Fibroblast of the conjunctiva (primary cell): ENCODE measurements at regions not wholly inside any gene's neighbourhood (a gene's known extent, or its start where the extent isn't known, plus 50 kb on each side); places are given as distances from the start of the nearest gene placed in this dataset.

ENCODE experiments used
- DNase-seq: peaks from one replicate; pipeline ENCODE4 v3.0.0-alpha.2; 2010; ENCODE audit warnings: low read depth

DNA sequence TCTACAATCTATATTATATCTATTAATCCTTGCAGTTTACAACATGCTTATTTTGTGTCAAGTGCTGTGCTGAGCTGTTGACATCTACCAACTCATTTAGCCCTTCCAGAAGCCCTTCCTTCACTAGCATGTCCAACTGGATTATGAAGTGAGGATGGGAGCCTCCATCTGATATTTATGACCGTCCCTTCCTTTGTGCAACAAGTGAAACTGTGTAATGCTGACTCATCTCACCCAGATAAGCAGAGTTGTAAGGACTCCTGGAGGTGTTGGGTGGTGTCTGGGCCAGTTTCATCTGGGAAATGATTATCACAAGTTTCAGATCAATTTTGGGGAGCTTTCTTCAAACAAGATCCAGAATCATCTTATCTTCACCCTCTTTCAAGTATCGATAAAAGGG, 156.6 kb upstream of the ETAA1 start:
- no peak for DNase-seq

DNA sequence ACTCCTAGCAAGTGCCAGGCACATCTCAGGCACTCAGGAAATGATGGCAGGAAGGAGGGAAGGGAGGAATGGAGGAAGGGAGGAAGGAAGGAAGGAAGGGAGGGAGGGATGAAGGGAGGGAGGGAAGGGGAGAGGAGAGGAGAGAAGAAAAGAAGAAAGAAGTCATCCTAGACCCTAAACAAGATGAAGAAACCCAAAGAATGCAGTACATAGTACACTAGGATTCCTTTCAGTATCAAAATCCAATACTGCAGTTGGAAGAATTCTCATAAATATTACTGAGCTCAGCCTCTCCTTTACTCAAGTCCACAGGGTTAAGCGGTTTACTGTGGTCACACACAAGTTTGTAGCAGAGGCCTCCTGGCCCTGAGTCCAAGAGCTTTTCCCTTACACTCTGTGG, 155.7 kb upstream of the ETAA1 start:
- no peak for DNase-seq

DNA sequence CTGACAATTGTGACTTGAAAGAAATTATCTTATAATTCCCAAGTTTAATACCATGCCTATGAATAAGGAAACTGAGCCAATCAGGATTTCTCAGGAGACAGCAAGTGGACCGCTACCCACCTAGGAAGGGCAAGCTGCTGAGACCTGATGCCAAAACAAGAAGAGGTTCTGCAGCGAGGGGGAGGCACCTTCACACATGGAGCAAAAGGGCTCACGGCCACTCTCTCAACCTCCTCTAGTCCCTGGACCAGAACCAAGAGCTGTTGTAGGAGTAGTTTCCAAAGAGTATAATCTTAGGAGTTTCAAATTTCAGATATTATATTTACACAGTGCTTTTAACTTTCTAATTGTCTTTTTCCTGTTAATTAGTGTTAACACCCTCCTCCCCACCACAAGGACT, 154.7 kb upstream of the ETAA1 start:
- no peak for DNase-seq

DNA sequence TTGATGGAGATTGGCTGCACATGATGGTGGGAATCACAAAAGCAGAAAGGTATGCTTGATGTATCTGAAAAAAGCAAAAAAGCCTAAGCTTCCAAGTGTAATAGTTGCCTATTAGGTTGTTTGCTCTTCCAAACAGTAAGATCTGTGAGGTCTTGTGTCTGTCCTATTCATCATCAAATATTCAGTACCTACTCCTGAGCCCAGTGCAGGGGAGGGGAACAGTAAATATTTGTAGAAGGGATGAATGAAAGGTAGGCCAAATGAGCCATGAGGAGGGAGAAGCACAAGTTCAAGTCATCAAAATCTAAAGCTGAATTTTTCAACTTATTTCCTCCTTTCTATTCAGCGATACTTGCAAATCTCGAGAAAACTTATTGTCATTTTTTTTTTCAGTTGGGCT, 153.2 kb upstream of the ETAA1 start:
- no peak for DNase-seq

DNA sequence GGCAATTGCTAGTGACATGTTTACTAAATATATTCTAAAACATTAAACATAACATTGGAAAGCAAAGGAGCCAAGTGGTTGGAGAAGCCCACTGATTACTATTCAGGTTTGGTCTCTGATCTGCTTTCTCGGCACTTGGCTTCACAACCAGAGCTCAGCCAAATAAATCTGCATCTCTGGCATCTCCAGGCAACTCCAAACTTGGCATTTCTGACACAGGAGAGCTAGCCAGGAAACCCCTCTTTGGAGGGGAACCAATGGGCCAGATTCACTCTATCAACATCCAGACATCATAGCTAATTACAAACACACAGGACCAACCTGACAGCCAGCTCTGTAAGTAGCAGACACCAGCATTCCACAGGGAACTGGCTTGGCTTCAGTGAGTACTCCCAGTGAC, 150.3 kb upstream of the ETAA1 start:
- DNase-seq: no peak

DNA sequence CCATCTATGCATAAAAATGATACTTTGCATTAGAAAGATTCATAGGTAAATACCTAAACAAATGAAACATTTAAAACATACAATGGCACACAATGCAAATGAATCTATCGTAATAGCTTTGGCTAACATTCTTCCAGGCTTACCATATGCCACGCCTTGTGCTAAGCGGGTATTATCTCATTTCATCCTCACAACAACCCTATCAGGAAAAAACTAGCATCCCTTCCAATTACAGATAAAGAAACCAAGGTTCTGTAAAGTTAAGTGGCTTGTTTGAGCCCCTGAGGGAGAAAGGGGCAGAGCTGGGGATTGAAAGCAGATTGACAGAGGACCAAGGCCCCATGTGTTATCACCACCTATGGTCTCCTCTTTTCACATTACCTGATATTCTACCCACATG, 145.4 kb upstream of the ETAA1 start:
- DNase-seq: no peak

DNA sequence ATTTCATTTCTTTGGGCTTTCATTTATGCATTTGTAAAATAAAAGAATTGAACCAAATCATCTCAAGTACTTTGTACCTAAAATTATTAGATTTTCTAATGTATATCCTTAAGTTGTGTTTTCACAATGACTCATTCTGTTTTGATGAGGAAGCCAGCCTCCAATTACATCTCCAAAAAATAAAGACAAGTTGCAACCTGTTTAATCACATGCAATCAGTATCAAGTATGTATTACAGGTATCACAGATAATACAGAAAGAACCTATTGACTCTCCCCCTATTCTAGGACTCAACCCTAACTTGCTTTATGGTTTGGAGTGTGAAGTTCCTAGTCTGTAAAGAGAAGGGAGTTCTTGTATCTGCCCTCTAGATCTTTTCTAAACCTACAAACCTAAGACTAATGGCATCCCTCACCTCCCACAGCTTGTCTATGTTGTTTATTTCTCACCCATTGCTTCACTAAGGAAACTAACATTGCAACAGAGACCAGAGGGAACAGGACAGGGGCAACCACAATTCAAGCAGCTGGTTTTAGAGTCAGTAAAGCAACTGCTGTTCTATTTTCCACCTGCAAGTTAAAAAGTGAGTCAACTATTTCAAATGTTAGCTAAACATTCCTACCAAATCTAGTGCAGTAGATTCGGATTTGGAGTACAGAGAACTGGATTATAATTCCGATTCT, 141.1 kb upstream of the ETAA1 start:
- peak; percentile 20 for DNase-seq

DNA sequence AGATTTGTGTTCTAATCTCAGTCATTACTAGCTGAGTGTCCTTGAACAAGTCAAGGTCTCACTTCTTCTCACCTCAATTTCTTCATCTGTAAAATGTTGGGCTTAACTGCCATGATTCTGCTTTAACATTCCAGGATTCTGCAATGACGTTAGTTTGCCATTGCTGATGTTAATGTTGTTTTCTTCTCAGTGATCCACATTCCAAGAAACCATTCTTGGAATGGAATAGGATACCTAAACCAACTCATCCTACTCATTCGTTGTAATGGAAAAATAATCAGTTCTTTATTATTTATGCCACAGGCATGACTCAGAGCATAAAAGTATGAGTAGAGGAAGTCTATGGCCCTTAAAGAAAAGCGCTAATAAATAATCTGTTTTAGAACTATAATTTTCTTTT, 140.2 kb upstream of the ETAA1 start:
- no peak for DNase-seq

DNA sequence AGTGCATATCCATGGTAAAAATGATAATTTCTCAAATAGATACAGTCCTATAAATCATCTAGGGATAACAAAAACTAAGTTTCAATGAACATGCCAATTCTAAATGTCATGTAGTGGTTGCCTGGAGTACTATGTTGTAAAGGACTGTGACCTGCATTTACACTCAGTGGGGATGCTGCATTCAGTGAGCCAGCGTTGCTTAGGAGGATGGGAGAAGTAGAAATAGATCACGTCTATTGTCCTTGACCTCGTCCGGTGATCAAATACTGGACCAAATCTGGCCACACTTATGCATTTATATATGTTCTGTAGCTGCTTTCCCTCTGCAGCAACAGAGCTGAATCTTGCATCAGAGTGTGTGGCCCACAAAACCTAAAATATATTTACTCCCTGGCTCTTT, 139.0 kb upstream of the ETAA1 start:
- DNase-seq: no peak

DNA sequence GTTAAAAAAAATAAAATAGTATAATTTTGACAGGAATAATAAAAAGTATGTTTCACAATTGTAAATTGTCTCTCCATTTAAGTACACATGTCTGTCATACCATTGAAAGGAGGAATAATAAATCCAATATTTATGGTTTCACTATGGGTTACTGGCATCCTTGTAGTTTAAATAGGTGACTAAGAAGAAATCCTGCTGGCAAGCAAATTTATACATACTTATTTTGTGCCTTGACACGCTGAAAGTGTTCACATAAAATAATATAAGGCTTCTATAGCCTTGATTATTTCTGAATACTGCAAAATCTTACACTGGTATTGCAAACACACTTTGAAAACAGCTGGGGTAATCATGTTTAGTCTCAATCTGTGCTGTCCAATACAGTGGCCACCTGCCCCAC, 138.3 kb upstream of the ETAA1 start:
- no peak for DNase-seq

DNA sequence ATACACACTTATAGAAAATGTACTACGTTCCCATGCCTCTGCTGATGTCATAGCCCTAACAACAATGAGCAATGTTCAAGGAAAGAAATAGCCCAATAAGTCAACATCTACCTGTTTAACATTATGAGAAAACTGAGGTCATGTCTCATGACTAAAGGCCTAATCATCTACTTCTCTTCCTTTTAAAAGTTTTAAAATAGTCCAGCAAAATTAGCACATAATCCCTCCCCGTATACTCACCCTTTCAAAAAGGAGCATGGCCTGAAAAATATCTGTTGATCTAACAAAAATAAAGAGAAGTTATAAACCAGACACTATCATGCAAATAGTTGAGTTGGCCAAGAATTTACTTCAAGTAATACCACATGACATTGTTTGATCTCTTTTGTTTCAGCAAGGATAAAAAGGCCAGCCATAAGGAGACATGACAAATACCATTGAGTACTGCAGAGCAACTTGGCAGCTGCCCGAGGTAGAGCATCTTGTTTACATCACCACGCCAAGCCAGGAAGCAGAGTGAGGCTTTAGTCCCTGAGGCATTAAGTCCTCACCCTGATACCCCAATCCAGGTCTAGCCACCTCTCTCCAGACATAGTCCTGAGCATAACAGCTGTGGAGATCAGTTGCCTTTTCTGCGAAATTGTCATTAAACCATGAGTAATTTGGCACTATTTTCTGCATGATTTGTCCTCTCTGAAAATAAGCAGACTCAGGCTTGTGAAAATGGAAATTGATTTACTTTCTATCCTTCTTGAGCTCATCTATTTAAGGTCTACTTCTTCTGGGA, 137.4 kb upstream of the ETAA1 start:
- peak; percentile 74 for DNase-seq

DNA sequence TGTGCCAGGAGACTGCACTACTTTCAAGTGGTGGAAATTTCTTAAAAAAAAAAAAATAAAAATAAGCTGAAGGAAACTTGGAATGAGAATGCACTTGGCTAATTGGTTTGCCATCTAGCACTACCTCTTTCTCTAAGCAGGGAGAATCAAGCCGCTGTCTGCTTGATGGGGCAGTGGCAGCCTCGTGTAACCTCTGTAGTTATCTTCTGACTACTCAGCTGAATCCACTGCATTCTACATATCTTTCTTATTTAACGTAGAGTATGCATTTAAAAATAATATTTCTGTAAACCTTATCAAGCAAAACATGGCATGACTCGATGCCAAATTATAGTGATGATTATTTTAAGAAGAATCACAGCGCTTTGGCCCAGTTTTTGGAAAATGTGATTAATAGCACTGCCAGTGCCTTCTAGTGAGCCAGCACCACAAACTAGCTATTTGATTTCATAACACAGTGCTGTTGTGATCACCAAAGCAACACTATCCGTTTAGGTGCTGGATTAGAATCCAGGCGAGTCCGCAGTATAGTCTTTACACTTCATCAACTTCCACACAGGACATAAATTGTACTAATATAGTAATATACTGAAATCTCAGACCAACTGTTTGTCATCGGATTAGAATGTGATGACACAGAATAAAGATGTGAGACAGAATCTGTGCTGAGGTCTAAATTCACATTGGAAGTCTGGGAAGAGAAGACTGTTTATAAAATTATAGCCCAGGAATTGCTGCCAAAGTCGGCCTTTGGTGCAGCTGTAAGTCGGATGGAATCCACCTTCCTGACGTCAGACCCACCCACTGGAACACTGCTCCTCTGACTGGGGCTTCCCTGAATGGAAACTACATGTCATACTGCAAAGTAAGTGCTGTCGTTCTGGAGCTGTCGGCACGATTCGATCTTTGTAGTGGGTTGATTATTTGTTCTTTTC, 136.5 kb upstream of the ETAA1 start:
- peak; percentile 96 for DNase-seq

DNA sequence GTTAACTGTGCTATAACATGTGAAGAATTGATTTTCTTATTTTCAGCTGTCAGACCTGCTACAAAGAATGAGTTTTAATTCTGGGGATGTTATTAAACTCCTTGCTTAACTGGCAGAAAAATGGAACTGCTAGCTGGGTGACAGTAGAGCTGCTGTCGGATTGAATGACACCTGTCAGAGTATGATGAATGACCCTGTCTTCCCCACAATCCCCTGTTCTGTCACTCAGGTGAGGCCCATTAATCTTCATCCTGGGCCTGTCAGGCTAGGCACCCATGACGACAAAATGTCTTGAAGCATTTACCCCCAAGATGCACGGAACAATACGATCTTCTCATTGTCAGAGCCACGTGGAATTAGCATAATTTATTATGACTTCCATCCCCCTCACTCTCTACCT, 129.9 kb upstream of the ETAA1 start:
- DNase-seq: no peak

DNA sequence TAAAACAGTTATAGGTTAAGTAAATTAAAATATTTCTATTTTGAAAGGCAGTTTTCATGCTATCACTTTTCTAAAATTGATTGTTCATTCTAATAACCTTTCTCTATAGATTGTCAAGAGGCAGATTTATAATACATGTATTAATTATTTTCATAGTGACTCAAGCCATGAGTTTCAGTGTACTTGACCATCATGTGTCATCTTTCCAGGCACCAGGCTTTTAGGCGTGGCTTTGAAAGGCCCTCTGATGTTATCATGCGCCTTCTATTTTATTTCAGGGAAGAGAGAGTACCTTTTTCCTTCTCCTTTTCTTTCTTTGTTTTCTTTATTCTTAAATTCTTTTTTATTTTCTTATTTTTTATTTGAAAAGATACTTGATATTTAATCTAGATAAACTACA, 128.3 kb upstream of the ETAA1 start:
- no peak for DNase-seq

DNA sequence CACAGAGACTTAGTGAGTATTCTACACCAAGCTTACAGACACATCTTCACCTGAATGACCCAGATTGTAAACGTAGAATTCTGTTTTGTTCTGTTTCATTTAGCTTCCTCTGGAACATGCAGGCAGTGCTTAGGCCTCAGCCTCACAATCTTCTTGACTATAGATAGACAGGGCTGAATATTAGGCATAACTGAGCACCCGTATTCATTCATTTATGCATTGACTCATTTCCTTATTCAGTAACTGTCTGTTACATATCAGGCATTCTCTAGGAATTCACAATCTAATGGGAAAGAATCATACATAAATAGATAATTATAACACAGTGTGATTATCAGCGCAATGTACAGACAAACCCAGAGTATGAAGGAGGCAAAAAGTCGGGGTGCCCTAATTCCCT, 124.9 kb upstream of the ETAA1 start:
- no peak for DNase-seq

DNA sequence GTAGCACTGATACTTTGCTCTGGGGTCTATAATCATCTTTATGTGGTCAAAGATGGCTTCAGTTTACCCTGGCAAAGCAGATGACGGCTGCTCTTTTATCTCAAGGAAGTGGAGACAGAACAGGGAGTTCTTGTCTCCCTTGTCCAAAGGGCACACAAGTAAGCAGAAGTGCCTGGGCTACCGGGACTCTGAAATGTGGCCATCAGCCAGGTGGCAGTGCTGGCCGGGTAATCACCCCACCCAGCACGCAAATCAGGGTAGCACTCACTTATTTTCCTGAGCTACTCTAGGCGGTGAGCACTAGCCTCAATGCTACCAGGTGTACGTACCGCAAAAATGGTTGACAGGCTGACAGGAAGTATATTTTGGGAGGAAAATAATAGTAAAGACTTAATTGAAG, 119.7 kb upstream of the ETAA1 start:
- no peak for DNase-seq

DNA sequence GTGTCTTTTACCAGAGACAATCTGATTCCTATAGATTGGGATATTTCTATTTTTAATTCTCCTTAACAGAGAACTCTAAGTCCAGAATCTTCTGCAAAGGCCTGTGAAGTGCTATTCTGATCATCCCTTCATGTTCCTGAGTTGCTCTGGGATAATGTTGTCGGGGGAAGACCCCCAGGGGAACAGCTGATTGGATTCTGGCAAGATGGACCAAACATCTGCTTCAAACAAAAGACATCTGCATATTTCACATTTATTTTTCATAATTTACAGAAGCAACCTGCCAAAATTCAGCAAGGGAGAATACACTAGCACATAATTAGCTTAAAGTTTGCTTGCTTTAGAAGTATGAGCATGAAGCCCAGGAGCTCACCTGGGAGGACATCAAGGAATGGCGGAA, 116.0 kb upstream of the ETAA1 start:
- DNase-seq: no peak

DNA sequence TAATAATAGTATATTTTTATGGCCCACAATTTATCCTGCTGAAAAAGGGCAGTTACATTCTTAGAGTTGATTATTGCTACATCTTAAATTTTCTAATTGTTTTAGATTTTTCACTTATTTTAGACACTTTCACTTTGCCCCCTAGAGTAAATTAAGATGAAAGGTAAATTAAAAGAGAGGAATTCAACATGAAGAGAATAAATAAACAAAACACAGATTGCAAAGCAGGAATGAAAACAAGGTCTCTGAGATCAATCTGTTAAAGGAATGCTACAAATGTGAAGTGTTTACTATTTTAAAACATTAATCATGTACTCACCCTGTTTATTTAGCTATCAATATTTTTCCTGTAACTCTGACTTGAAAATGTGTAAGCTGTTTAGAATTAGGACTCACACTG, 113.5 kb upstream of the ETAA1 start:
- DNase-seq: no peak

DNA sequence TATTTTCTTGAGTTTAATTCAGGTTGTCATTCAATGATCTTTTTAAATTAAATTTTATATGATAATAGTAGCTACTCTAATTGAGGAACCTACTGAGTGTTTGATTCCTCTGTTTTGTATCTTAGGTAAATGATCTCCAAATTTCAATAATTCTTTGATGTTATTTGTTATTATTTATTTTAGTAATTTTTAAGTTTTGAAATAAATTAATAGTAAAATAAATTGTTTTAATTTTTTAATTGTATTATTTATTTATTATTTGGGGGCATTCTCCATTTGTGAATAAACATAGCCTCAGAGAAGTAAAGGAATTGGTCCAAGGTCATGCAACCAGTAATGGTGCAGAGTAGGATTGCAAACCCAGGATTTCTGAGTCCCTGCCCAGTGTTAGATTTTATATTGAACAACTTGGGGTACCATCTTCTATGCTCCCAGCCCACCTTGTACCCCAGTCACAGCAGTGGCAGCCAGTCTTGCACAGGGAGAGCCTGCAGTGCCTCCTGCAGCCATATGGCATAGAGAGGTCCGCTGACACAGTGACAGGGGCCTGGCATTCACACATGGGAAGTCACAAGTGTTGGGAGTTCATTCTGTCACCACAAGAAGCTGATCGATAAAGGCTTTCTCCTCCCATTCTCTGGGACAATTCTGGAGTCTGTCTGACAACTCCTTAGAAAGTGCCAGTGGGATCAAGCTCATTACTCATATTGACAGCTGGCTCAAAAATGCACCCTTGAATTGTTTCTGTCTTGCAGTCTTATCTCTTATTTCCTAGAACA, 110.0 kb upstream of the ETAA1 start:
- no peak for DNase-seq

DNA sequence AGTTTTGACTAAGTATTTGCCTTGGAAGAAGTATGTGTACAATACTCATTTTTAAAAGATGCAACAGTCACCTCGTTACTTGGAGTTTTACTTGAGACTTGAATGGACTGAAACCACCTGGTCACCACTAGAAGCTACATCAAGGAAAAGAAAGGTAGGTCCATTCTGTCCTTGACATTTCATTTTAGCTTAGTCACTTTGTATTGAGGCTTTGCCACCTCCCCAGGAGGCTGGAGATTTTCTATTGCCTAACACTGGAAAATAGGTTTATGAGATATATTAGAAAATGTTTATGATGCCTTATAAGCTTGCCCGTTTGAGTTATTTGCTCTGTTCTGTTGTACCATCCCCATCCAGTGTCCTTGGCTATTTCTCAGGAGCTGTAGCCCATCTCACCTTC, 107.9 kb upstream of the ETAA1 start:
- no peak for DNase-seq

DNA sequence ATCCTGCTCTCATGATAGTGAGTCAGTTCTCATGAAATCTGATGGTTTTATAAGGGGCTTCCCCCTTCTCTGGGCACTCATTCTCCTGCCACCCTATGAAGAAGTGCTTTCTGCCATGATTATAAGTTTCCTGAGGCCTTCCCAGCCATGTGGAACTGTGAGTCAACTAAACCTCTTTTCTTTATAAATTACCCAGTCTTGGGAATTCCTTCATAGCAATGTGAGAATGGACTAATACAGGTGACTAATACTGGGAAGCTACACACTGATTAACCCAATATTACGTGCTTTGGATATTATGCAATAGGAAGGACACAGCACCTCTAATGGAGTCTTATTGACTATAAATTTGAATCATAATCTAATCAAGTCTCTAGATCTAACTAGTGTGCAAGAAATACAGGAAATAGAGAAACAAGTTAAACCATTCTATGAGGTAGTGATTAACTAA, 107.2 kb upstream of the ETAA1 start:
- no peak for DNase-seq
